H9 (cell line): ENCODE measurements at regions not wholly inside any gene's neighbourhood (a gene's known extent, or its start where the extent isn't known, plus 50 kb on each side); places are given as distances from the start of the nearest gene placed in this dataset.

ENCODE experiments used
- DNase-seq: peaks from one replicate; pipeline ENCODE4 v3.0.0-alpha.2; 2017
- H2AFZ ChIP-seq: one replicate; pipeline ENCODE4 v1.6.1; 2013; ENCODE audit warnings: mild to moderate bottlenecking, low read length, control low read depth, moderate library complexity
- H2AK5ac ChIP-seq: 2 replicates; pipeline ENCODE4 v1.6.1; 2013; ENCODE audit warnings: low read length, control low read depth, mixed read lengths; ENCODE audit not compliant: insufficient read length
- H2BK120ac ChIP-seq: one replicate; pipeline ENCODE4 v1.6.1; 2013; ENCODE audit warnings: low read depth, mild to moderate bottlenecking, low read length, control low read depth, inconsistent platforms; ENCODE audit not compliant: poor library complexity, severe bottlenecking
- H2BK12ac ChIP-seq: 2 replicates; pipeline ENCODE4 v1.6.1; 2013; ENCODE audit warnings: low read length, control low read depth, mixed read lengths, low read depth; ENCODE audit not compliant: insufficient read length
- H2BK15ac ChIP-seq: 2 replicates; pipeline ENCODE4 v1.6.1; 2013; ENCODE audit warnings: low read depth, low read length, control low read depth
- H2BK20ac ChIP-seq: one replicate; pipeline ENCODE4 v1.6.1; 2013; ENCODE audit warnings: low read depth, mild to moderate bottlenecking, low read length, control low read depth, inconsistent platforms; ENCODE audit not compliant: poor library complexity, severe bottlenecking
- H2BK5ac ChIP-seq: 2 replicates; pipeline ENCODE4 v1.6.1; 2013; ENCODE audit warnings: low read length, control low read depth, mixed read lengths; ENCODE audit not compliant: insufficient read length
- H3K14ac ChIP-seq: 2 replicates; pipeline ENCODE4 v1.6.1; 2013; ENCODE audit warnings: low read length, control low read depth; ENCODE audit not compliant: insufficient read depth
- H3K18ac ChIP-seq: 2 replicates; pipeline ENCODE4 v1.6.1; 2013; ENCODE audit warnings: low read depth, mild to moderate bottlenecking, mixed read lengths, low read length, control low read depth; ENCODE audit not compliant: insufficient read length
- H3K23ac ChIP-seq: 2 replicates; pipeline ENCODE4 v1.6.1; 2013; ENCODE audit warnings: low read length, control low read depth, mixed read lengths, low read depth; ENCODE audit not compliant: insufficient read length
- H3K23me2 ChIP-seq: 2 replicates; pipeline ENCODE4 v1.6.1; 2013; ENCODE audit warnings: low read depth, mild to moderate bottlenecking, mixed read lengths, low read length, control low read depth; ENCODE audit not compliant: insufficient read length, poor library complexity, severe bottlenecking
- H3K27ac ChIP-seq: 2 replicates; pipeline ENCODE4 v1.5.1; 2013; ENCODE audit warnings: low read length, control low read depth, mixed read lengths, low read depth; ENCODE audit not compliant: insufficient read length
- H3K27me3 ChIP-seq: 2 replicates; pipeline ENCODE4 v1.6.1; 2013; ENCODE audit warnings: low read length, control low read depth, inconsistent platforms; ENCODE audit not compliant: insufficient read depth
- H3K4ac ChIP-seq: 2 replicates; pipeline ENCODE4 v1.6.1; 2013; ENCODE audit warnings: low read depth, mild to moderate bottlenecking, control low read depth, inconsistent platforms, low read length, moderate library complexity
- H3K4me1 ChIP-seq: 2 replicates; pipeline ENCODE4 v1.6.1; 2013; ENCODE audit warnings: low read length, control low read depth, inconsistent platforms; ENCODE audit not compliant: insufficient read depth
- H3K4me2 ChIP-seq: 2 replicates; pipeline ENCODE4 v1.6.1; 2013; ENCODE audit warnings: low read length, control low read depth, mixed read lengths; ENCODE audit not compliant: insufficient read length, insufficient read depth
- H3K56ac ChIP-seq: 2 replicates; pipeline ENCODE4 v1.6.1; 2013; ENCODE audit warnings: low read depth, mild to moderate bottlenecking, mixed read lengths, low read length, control low read depth; ENCODE audit not compliant: insufficient read length
- H3K79me1 ChIP-seq: 2 replicates; pipeline ENCODE4 v1.6.1; 2013; ENCODE audit warnings: low read depth, mild to moderate bottlenecking, moderate library complexity, low read length, control low read depth, inconsistent platforms; ENCODE audit not compliant: insufficient read depth, poor library complexity, severe bottlenecking
- H3K79me2 ChIP-seq: 2 replicates; pipeline ENCODE4 v1.6.1; 2013; ENCODE audit warnings: low read length, control low read depth, inconsistent platforms; ENCODE audit not compliant: insufficient read depth
- H3K9ac ChIP-seq: 2 replicates; pipeline ENCODE4 v1.6.1; 2013; ENCODE audit warnings: low read length, control low read depth, mixed read lengths; ENCODE audit not compliant: insufficient read length; ENCODE audit errors: extremely low read depth
- H3K9me3 ChIP-seq: one replicate; pipeline ENCODE4 v1.6.1; 2013; ENCODE audit warnings: low read depth, low read length, inconsistent platforms; ENCODE audit not compliant: control insufficient read depth
- H3T11ph ChIP-seq: one replicate; pipeline ENCODE4 v1.6.1; 2013; ENCODE audit warnings: mild to moderate bottlenecking, low read length, control low read depth, inconsistent platforms
- H4K20me1 ChIP-seq: one replicate; pipeline ENCODE4 v1.6.1; 2013; ENCODE audit not compliant: control insufficient read depth, insufficient read length, insufficient read depth
- H4K5ac ChIP-seq: 2 replicates; pipeline ENCODE4 v1.6.1; 2013; ENCODE audit warnings: low read depth, mild to moderate bottlenecking, mixed read lengths, low read length, control low read depth; ENCODE audit not compliant: insufficient read length
- H4K8ac ChIP-seq: replicated peaks from 2 replicates; pipeline ENCODE4 v1.6.1; 2013; ENCODE audit warnings: low read length, control low read depth, mixed read lengths, low read depth; ENCODE audit not compliant: insufficient read length
- H4K91ac ChIP-seq: 2 replicates; pipeline ENCODE4 v1.6.1; 2013; ENCODE audit warnings: low read depth, mild to moderate bottlenecking, moderate library complexity, mixed read lengths, low read length, control low read depth; ENCODE audit not compliant: insufficient read length
- H3K27ac Mint-ChIP-seq, 3 experiments: 2 replicates in 2 of 3; 3 replicates in 1 of 3; pipeline ENCODE4 v1.8.0; 2020 to 2021; ENCODE audit warnings: mixed read lengths in 3 of 3, mild to moderate bottlenecking in 1 of 3, moderate library complexity in 1 of 3
- H3K27me3 Mint-ChIP-seq: 2 replicates; pipeline ENCODE4 v1.8.0; 2021; ENCODE audit warnings: low read depth, mild to moderate bottlenecking, moderate library complexity, mixed read lengths
- H3K36me3 Mint-ChIP-seq, 3 experiments: 2 replicates in 2 of 3; 3 replicates in 1 of 3; pipeline ENCODE4 v1.8.0; 2020 to 2021; ENCODE audit warnings: low read depth in 3 of 3, mixed read lengths in 3 of 3; ENCODE audit not compliant: insufficient read depth in 1 of 3
- H3K4me1 Mint-ChIP-seq, 2 experiments: 2 replicates each; pipeline ENCODE4 v1.8.0; 2020; ENCODE audit warnings: mixed read lengths in 2 of 2
- H3K4me3 Mint-ChIP-seq, 2 experiments: 2 replicates in 1 of 2; 3 replicates in 1 of 2; pipeline ENCODE4 v1.8.0; 2020 to 2021; ENCODE audit warnings: mild to moderate bottlenecking in 2 of 2, mixed read lengths in 2 of 2, moderate library complexity in 1 of 2
- H3K9me3 Mint-ChIP-seq, 2 experiments: 2 replicates in 1 of 2; 3 replicates in 1 of 2; pipeline ENCODE4 v1.8.0; 2020; ENCODE audit warnings: mild to moderate bottlenecking in 2 of 2, mixed read lengths in 2 of 2, moderate library complexity in 1 of 2
- WGBS: extraction: QIAGEN DNeasy Blood & Tissue Kit; methylation state at CpG from one replicate; pipeline ENCODE4 v1.1.7; 2013; ENCODE audit warnings: missing lambda C conversion rate, low lambda C conversion rate, mixed read lengths; ENCODE audit not compliant: insufficient read length; ENCODE audit errors: extremely low coverage; 5-methylcytosine and 5-hydroxymethylcytosine counted together
- TF ChIP-seq, protein P1 (sequence below): fragments of 200-600 bp; sonication (generic); conservative IDR thresholded peaks from 3 replicates; pipeline ENCODE4 v1.8.0; 2021; ENCODE audit warnings: antibody characterized with exemption, mild to moderate bottlenecking

DNA sequence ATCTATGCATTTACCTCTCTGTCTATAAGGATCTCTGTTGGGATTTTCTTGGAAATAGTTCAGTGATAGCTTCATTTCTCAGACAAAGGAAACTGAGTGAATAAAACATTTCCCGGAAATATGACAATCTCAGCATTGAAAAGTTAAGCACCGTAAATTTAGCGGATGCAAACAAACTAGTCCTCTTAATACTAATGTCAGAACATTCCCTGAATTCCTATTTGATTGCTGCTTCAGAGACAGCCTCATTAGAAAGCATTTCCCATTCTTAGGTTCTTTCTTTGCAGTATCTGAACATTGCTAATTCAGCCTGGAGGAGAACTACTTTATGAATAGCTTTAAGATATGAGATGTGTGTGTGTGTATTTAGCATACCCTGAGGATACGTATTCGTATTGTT lies 101.3 kb downstream of the NR2F2 start:
- Histone ChIP-seq H4K5ac (no peak overlapping the region), H3K27ac (no peak overlapping the region), H2BK5ac (no peak overlapping the region), H3K9ac (no peak overlapping the region), H4K8ac (no peak overlapping the region), H4K20me1 (no peaks in the 10 kb centered on the region), H3K9me3 (no peaks in the 10 kb centered on the region), H3K23ac (no peak overlapping the region), H3K79me2 (no peaks in the 10 kb centered on the region), H2BK12ac (no peak overlapping the region), H3K14ac (no peak overlapping the region), H4K91ac (no peak overlapping the region), H3K79me1 (no peaks in the 10 kb centered on the region), H3K18ac (no peak overlapping the region), H2AFZ (no peak overlapping the region), H3K4ac (no peak overlapping the region), H3K27me3 (no peaks in the 10 kb centered on the region), H3K23me2 (no peaks in the 10 kb centered on the region), H2BK20ac (no peak overlapping the region), H2AK5ac (no peak overlapping the region), H2BK120ac (no peak overlapping the region), H3K56ac (no peak overlapping the region), H3T11ph (no peak overlapping the region), H2BK15ac (no peak overlapping the region), H3K4me2 (no peak overlapping the region), H3K4me1 (no peaks in the 10 kb centered on the region)
- Mint-ChIP-seq H3K4me1 (peaks cover 0 to 5% of the 10 kb centered on the region in 2 experiments; a peak in 1 of 4 replicates), H3K36me3 (no peaks in the 10 kb centered on the region), H3K9me3 (no peaks in the 10 kb centered on the region), H3K27ac (no peak overlapping the region), H3K4me3 (no peak overlapping the region), H3K27me3 (peaks cover 25% of the 10 kb centered on the region)
- TF ChIP-seq, protein P1, sequence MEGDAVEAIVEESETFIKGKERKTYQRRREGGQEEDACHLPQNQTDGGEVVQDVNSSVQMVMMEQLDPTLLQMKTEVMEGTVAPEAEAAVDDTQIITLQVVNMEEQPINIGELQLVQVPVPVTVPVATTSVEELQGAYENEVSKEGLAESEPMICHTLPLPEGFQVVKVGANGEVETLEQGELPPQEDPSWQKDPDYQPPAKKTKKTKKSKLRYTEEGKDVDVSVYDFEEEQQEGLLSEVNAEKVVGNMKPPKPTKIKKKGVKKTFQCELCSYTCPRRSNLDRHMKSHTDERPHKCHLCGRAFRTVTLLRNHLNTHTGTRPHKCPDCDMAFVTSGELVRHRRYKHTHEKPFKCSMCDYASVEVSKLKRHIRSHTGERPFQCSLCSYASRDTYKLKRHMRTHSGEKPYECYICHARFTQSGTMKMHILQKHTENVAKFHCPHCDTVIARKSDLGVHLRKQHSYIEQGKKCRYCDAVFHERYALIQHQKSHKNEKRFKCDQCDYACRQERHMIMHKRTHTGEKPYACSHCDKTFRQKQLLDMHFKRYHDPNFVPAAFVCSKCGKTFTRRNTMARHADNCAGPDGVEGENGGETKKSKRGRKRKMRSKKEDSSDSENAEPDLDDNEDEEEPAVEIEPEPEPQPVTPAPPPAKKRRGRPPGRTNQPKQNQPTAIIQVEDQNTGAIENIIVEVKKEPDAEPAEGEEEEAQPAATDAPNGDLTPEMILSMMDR, result no peak
- WGBS, result no CpG with 5 or more reads among the region's 5 CpGs
- DNase-seq, result no peak
